ENCODE measurements at regions not wholly inside any gene's neighbourhood (a gene's known extent, or its start where the extent isn't known, plus 50 kb on each side); places are given as distances from the start of the nearest gene placed in this dataset.

DNA sequence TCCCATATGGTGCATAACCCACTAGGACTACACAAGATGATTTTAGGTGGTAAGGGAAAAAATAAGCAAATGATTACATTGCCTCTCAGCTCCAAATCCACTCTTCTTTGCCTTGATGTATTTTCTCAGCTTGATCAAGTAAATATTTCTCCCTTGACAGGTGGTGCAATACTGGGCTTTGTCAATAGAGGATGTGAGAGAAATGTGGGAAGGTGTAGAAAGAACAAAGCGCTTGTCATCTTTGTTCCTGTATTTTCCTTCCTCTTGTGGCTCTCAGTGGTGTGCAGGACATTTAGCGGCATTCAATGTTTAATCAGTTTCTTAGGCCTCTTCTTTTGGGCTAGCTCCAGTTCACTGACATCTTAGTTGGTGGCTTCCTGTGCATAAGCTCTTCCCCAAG, 1165.8 kb upstream of the GOT2 start:
- no peak for DNase-seq
- ChIA-PET POLR2A (ENCODE audit: unreplicated experiment) (no interaction called here), CTCF (no interaction called here)
- no peaks in the 10 kb centered on the region for H3K36me3 ChIP-seq (ENCODE audit: low read depth)
- H4K20me1 ChIP-seq (ENCODE audit: insufficient read depth), result no peaks in the 10 kb centered on the region
- H3K9me3 ChIP-seq (ENCODE audit: insufficient read depth, low read depth), result no peaks in the 10 kb centered on the region
- H3K4me2 ChIP-seq, result no peak overlapping the region
- H3K9me2 ChIP-seq (ENCODE audit: insufficient read depth), result no peaks in the 10 kb centered on the region
- no peak overlapping the region for H3K4me3 ChIP-seq
- H2AFZ ChIP-seq, result no peak overlapping the region
- no peaks in the 10 kb centered on the region for H3K27me3 ChIP-seq (ENCODE audit: insufficient read depth, low read depth)
- H3K4me1 ChIP-seq (replicated peaks; ENCODE audit: insufficient read depth), result no peaks in the 10 kb centered on the region
- no peaks in the 10 kb centered on the region for H3F3A ChIP-seq (ENCODE audit: insufficient read depth, low read depth)
- intact Hi-C loops (cut with micrococcal nuclease; ENCODE audit: unreplicated experiment), result no loop called here
- TF ChIP-seq, protein P1, sequence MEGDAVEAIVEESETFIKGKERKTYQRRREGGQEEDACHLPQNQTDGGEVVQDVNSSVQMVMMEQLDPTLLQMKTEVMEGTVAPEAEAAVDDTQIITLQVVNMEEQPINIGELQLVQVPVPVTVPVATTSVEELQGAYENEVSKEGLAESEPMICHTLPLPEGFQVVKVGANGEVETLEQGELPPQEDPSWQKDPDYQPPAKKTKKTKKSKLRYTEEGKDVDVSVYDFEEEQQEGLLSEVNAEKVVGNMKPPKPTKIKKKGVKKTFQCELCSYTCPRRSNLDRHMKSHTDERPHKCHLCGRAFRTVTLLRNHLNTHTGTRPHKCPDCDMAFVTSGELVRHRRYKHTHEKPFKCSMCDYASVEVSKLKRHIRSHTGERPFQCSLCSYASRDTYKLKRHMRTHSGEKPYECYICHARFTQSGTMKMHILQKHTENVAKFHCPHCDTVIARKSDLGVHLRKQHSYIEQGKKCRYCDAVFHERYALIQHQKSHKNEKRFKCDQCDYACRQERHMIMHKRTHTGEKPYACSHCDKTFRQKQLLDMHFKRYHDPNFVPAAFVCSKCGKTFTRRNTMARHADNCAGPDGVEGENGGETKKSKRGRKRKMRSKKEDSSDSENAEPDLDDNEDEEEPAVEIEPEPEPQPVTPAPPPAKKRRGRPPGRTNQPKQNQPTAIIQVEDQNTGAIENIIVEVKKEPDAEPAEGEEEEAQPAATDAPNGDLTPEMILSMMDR (conservative IDR thresholded peaks at IDR 0.05), result no peak
- no peak for TF ChIP-seq EZH2 (IDR thresholded peaks at IDR 0.05; ENCODE audit: low read depth)
- BruUV-seq (replicated peaks), result no TSS peak
- no peak overlapping the region for H3K27ac ChIP-seq
- no peaks in the 10 kb centered on the region for H3K79me2 ChIP-seq (ENCODE audit: low read depth)

DNA sequence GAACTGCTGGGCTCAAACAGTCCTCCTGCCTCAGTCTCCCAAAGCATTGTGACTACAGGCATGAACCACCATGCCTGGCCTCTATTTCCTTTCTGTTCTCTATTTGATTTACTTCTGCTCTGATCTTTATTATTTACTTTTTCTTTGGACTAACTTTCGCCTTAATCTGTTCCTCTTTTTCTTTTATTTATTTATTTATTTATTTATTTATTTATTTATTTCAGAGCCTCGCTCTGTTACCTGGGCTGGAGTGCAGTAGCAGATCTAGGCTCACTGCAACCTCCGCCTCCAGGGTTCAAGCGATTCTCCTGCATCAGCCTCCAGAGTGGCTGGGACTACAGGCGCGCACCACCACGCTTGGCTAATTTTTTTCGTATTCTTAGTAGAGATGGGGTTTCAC, 1158.3 kb upstream of the GOT2 start:
- TF ChIP-seq, protein P1 (conservative IDR thresholded peaks at IDR 0.05), result no peak
- no peak for TF ChIP-seq EZH2 (IDR thresholded peaks at IDR 0.05; ENCODE audit: low read depth)
- Histone ChIP-seq H3K4me2 (no peak overlapping the region), H3K27ac (no peak overlapping the region), H3K4me3 (no peak overlapping the region), H4K20me1 (ENCODE audit: insufficient read depth) (no peaks in the 10 kb centered on the region), H3K9me3 (ENCODE audit: insufficient read depth, low read depth) (no peaks in the 10 kb centered on the region), H3K79me2 (ENCODE audit: low read depth) (no peaks in the 10 kb centered on the region), H3K27me3 (ENCODE audit: insufficient read depth, low read depth) (no peaks in the 10 kb centered on the region), H3F3A (ENCODE audit: insufficient read depth, low read depth) (no peaks in the 10 kb centered on the region), H3K4me1 (replicated peaks; ENCODE audit: insufficient read depth) (no peaks in the 10 kb centered on the region), H3K9me2 (ENCODE audit: insufficient read depth) (no peaks in the 10 kb centered on the region; the same call in 1 of the 2 replicates), H2AFZ (no peak overlapping the region), H3K36me3 (ENCODE audit: low read depth) (no peaks in the 10 kb centered on the region)
- no TSS peak for BruUV-seq (replicated peaks)
- CTCF ChIA-PET, result no interaction called here
- intact Hi-C loops (cut with micrococcal nuclease; ENCODE audit: unreplicated experiment), result no loop called here
- POLR2A ChIA-PET (ENCODE audit: unreplicated experiment), result no interaction called here
- DNase-seq, result no peak

DNA sequence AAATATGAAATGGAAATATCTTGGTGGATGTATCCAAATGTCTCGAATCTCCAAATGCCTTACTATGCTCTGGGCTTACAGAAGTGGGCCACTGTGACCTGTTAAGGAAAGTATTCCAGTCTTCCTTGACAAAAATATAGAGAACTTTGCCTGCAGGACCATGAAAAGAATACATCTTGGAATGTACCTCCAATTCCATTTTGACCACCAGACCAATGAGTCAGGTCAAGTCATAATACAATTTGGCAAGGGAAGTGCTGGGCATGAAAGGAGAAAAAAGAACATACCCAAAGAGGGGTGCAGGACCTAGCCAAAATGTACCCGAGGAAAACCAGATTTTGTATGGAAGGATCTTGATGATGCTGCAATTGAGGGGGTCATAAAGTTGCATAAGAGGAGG, 1153.7 kb upstream of the GOT2 start:
- no peaks in the 10 kb centered on the region for H3K4me1 ChIP-seq (replicated peaks; ENCODE audit: insufficient read depth)
- BruUV-seq (replicated peaks), result no TSS peak
- ChIA-PET CTCF (no interaction called here), POLR2A (ENCODE audit: unreplicated experiment) (no interaction called here)
- H3K4me2 ChIP-seq, result no peak overlapping the region
- H4K20me1 ChIP-seq (ENCODE audit: insufficient read depth), result no peaks in the 10 kb centered on the region
- no peaks in the 10 kb centered on the region for H3K27me3 ChIP-seq (ENCODE audit: insufficient read depth, low read depth)
- no peak overlapping the region for H3K27ac ChIP-seq
- no peaks in the 10 kb centered on the region for H3K79me2 ChIP-seq (ENCODE audit: low read depth)
- no peaks in the 10 kb centered on the region for H3F3A ChIP-seq (ENCODE audit: insufficient read depth, low read depth)
- no peak for DNase-seq
- no peaks in the 10 kb centered on the region for H3K36me3 ChIP-seq (ENCODE audit: low read depth)
- intact Hi-C loops (cut with micrococcal nuclease; ENCODE audit: unreplicated experiment), result no loop called here
- no peak overlapping the region for H3K4me3 ChIP-seq
- no peaks in the 10 kb centered on the region for H3K9me3 ChIP-seq (ENCODE audit: insufficient read depth, low read depth)
- H2AFZ ChIP-seq, result no peak overlapping the region
- no peak for TF ChIP-seq EZH2 (IDR thresholded peaks at IDR 0.05; ENCODE audit: low read depth)
- TF ChIP-seq, protein P1 (conservative IDR thresholded peaks at IDR 0.05), result no peak
- H3K9me2 ChIP-seq (ENCODE audit: insufficient read depth), result no peaks in the 10 kb centered on the region; the same call in 1 of the 2 replicates

All from PC-9 (cell line).